Upper lobe of right lung (tissue), 1 donor: ENCODE measurements at regions not wholly inside any gene's neighbourhood (a gene's known extent, or its start where the extent isn't known, plus 50 kb on each side); places are given as distances from the start of the nearest gene placed in this dataset.

Source experiments
- ATAC-seq: fragments of 200-7000 bp; cut with Tn5 transposase; one replicate; pipeline ENCODE4 v1.9.1; 2020; ENCODE audit warnings: mild to moderate bottlenecking, moderate library complexity
- DNase-seq: peaks from one replicate; pipeline ENCODE4 v3.0.0-alpha.2; 2020
- H3K27ac ChIP-seq: fragments of 200-600 bp; one replicate; pipeline ENCODE4 v1.8.0; 2022
- H3K27me3 ChIP-seq: fragments of 200-600 bp; one replicate; pipeline ENCODE4 v1.8.0; 2022; ENCODE audit warnings: mild to moderate bottlenecking
- H3K36me3 ChIP-seq: fragments of 200-600 bp; one replicate; pipeline ENCODE4 v1.8.0; 2022
- H3K4me1 ChIP-seq: fragments of 200-600 bp; one replicate; pipeline ENCODE4 v1.8.0; 2022
- H3K4me3 ChIP-seq: fragments of 200-600 bp; one replicate; pipeline ENCODE4 v1.8.0; 2022; ENCODE audit warnings: mild to moderate bottlenecking
- H3K9me3 ChIP-seq: fragments of 200-600 bp; one replicate; pipeline ENCODE4 v1.8.0; 2022
- intact Hi-C: fragments of 100-400 bp; cut with DNase I; formaldehyde crosslinking; loops from one replicate; pipeline ENCODE4 v1.11.0; 2022
- TF ChIP-seq, protein P1 (sequence below): fragments of 200-600 bp; IDR thresholded peaks from one replicate; pipeline ENCODE4 v1.8.0; 2022; ENCODE audit warnings: antibody characterized with exemption
- donor health status: DM: no; HTN: yes; CAD: no; lungs with severe emphysema.

DNA sequence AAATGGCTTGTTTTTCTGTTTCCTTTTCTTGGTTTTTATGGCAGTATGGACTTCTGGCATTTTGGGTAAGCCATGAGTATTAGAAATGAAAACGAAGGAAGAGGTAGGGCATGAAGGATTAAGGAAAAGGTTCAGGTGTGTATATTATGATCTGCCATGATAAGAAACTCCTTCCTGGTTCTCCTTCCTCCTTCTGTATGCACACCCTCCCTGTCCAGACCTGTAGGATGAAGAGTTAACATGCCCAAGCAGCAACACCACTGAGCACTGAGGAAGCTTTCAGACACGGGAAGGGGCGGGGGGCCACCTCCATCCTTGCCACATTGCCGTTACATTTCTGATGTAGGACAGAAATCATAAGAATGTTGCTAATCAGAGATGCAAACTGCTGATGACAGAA lies 361.0 kb upstream of the ZMIZ1 start:
- H3K9me3 ChIP-seq, result no peaks in the 10 kb centered on the region
- H3K27me3 ChIP-seq, result no peaks in the 10 kb centered on the region
- no peaks in the 10 kb centered on the region for H3K36me3 ChIP-seq
- ATAC-seq (no peak), DNase-seq (no peak)
- H3K4me3 ChIP-seq, result no peak overlapping the region
- no peak overlapping the region for H3K27ac ChIP-seq
- intact Hi-C loops, result no loop called here
- TF ChIP-seq, protein P1, sequence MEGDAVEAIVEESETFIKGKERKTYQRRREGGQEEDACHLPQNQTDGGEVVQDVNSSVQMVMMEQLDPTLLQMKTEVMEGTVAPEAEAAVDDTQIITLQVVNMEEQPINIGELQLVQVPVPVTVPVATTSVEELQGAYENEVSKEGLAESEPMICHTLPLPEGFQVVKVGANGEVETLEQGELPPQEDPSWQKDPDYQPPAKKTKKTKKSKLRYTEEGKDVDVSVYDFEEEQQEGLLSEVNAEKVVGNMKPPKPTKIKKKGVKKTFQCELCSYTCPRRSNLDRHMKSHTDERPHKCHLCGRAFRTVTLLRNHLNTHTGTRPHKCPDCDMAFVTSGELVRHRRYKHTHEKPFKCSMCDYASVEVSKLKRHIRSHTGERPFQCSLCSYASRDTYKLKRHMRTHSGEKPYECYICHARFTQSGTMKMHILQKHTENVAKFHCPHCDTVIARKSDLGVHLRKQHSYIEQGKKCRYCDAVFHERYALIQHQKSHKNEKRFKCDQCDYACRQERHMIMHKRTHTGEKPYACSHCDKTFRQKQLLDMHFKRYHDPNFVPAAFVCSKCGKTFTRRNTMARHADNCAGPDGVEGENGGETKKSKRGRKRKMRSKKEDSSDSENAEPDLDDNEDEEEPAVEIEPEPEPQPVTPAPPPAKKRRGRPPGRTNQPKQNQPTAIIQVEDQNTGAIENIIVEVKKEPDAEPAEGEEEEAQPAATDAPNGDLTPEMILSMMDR, result no peak
- H3K4me1 ChIP-seq, result no peaks in the 10 kb centered on the region

DNA sequence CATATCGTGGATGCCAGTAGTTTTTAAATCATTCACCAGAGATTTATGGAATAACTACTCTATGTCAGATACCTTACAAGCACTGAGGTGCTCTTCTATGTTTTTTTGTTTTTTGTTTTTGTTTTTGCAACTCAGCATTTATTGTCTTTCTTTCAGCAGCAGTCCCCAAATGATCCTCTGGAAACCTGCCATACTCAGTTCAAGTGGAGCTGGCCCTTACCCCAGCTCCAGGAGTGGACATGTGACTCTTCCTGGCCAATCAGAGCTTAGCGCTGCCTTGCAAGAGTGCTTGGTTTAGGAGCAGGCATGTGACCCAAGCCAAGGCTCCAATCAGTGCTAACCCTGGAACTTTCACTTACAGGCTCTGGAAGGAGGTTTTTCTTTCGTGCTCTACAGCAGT lies 356.6 kb upstream of the ZMIZ1 start:
- Histone ChIP-seq H3K27ac (no peak overlapping the region), H3K36me3 (no peaks in the 10 kb centered on the region), H3K9me3 (no peaks in the 10 kb centered on the region), H3K27me3 (no peaks in the 10 kb centered on the region), H3K4me3 (no peak overlapping the region), H3K4me1 (no peaks in the 10 kb centered on the region)
- TF ChIP-seq, protein P1, result no peak
- peak; percentile 47 for ATAC-seq
- DNase-seq, result no peak
- intact Hi-C loops, result no loop called here

DNA sequence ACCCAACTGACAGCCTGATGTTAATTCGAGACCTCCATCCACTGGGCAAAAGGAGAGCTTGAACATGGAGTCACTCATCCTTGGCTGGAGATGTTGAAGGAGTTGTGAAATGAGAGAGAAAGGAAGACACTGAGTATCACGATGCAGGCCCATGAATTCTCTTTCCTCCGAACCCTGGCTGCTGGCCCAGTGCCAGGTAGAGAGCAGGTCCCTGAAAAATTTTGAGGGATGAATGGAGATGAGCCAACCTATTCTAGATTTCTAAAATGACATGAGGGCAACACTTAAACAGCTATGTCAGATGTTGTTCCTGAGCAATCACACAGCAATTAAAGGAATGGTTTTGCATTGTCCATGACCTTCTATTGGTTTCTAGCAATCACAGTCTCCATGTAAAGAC lies 355.1 kb upstream of the ZMIZ1 start:
- Histone ChIP-seq H3K4me1 (no peaks in the 10 kb centered on the region), H3K27ac (no peak overlapping the region), H3K36me3 (no peaks in the 10 kb centered on the region), H3K4me3 (no peak overlapping the region), H3K9me3 (no peaks in the 10 kb centered on the region), H3K27me3 (no peaks in the 10 kb centered on the region)
- ATAC-seq (no peak), DNase-seq (no peak)
- intact Hi-C loops, result no loop called here
- TF ChIP-seq, protein P1, result no peak

DNA sequence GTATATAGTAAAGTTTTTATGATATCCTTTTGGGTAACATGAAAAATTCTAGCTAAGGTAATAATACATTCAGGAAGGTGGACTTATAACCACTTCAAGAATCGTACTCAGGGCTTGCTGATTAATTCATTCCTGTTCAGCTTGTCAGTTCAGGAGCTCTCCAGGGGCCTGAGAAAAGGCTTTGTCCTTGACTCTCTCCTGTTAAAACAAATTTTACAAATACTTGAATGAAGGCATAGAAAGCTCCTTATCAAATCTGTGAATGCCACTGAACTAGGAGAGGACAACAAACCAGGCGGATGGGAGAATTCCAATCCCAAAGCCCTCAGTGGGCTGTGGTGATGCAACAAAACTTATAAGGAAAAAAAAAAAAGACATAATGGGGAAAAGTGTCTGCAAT lies 354.5 kb upstream of the ZMIZ1 start:
- no peaks in the 10 kb centered on the region for H3K9me3 ChIP-seq
- intact Hi-C loops, result no loop called here
- H3K27me3 ChIP-seq, result no peaks in the 10 kb centered on the region
- DNase-seq (no peak), ATAC-seq (no peak)
- H3K36me3 ChIP-seq, result no peaks in the 10 kb centered on the region
- TF ChIP-seq, protein P1, result no peak
- no peak overlapping the region for H3K4me3 ChIP-seq
- no peak overlapping the region for H3K27ac ChIP-seq
- no peaks in the 10 kb centered on the region for H3K4me1 ChIP-seq

DNA sequence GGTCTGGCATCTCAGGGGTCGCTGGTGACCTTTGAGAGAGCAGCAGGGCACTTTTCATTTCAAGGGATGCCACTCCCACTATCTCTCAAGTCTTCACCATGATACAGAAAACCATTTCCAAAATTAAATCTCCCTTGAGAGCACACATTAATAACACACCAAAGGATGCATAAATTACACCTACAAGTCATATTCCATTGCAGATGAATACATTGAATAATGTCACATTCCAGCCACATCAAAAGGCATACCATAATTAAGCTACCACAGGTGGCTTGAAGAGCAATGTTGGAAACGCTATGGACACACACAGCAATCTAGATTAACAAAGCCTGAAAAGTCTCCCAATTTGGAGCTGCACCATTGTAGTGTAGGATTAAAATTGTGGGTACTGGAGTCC lies 353.3 kb upstream of the ZMIZ1 start:
- no peaks in the 10 kb centered on the region for H3K36me3 ChIP-seq
- TF ChIP-seq, protein P1, result no peak
- no peaks in the 10 kb centered on the region for H3K27me3 ChIP-seq
- ATAC-seq (no peak), DNase-seq (no peak)
- H3K27ac ChIP-seq, result no peak overlapping the region
- H3K9me3 ChIP-seq, result no peaks in the 10 kb centered on the region
- no peaks in the 10 kb centered on the region for H3K4me1 ChIP-seq
- intact Hi-C loops, result no loop called here
- H3K4me3 ChIP-seq, result no peak overlapping the region

DNA sequence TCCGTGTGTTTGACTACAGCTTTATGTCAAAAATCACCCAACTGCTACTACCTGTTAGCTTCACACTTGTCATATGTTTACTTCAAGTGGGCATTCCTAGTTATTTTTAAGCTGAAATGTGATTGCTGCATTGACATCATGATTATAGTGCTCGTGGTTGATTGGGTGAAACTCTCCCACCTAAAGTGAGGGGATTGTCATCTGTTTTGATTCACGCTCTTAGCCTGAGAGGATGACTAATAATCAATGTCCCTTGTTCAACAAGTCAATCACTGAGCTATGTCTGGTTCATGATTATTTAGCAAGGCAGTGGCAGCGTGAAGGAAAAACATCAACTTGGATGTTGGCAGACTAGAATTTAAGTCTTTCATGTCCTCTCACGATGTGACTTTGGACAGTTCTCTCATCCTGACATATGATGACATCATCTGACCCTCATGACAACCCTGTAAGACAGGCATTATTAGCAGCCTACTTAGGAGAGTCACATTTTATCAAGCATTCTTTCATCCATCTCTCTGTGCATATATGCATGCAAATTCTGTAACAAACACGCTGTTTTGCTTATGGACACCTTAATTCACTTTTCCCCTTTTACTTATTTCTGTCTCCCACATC lies 352.6 kb upstream of the ZMIZ1 start:
- TF ChIP-seq, protein P1, result no peak
- ATAC-seq, result no peak
- Histone ChIP-seq H3K9me3 (no peaks in the 10 kb centered on the region), H3K4me3 (no peak overlapping the region), H3K27me3 (no peaks in the 10 kb centered on the region), H3K27ac (no peak overlapping the region), H3K36me3 (no peaks in the 10 kb centered on the region), H3K4me1 (no peaks in the 10 kb centered on the region)
- intact Hi-C loops, result no loop called here
- no peak for DNase-seq
